Spleen (tissue), 11 donors: ENCODE measurements at regions not wholly inside any gene's neighbourhood (a gene's known extent, or its start where the extent isn't known, plus 50 kb on each side); places are given as distances from the start of the nearest gene placed in this dataset.

Experiments used
- DNase-seq: peaks from one replicate; pipeline ENCODE4 v3.0.0-alpha.2; 2020
- H3K27ac ChIP-seq, 8 donors: fragments of 200-600 bp; sonication (generic) in 7 of 8; 1 replicate in 4 of 8; 2 replicates in 4 of 8; pipeline versions ENCODE4 v1.5.0 to v1.8.0; 2016 to 2021; ENCODE audit warnings: inconsistent platforms in 4 of 8, mild to moderate bottlenecking in 4 of 8, moderate library complexity in 1 of 8
- H3K27me3 ChIP-seq, 7 donors: fragments of 200-600 bp; sonication (generic) in 6 of 7; replicated peaks in 1 of 7; 1 replicate in 4 of 7; 2 replicates in 3 of 7; pipeline versions ENCODE4 v1.5.0 to v1.8.0; 2016 to 2021; ENCODE audit warnings: inconsistent platforms in 3 of 7, mild to moderate bottlenecking in 1 of 7
- H3K36me3 ChIP-seq, 6 donors: fragments of 200-600 bp; sonication (generic) in 5 of 6; 1 replicate in 4 of 6; 2 replicates in 2 of 6; pipeline versions ENCODE4 v1.5.0 to v1.8.0; 2016 to 2021; ENCODE audit warnings: inconsistent platforms in 2 of 6
- H3K4me1 ChIP-seq, 6 donors: fragments of 200-600 bp; sonication (generic) in 5 of 6; 1 replicate in 3 of 6; 2 replicates in 3 of 6; pipeline versions ENCODE4 v1.5.0 to v1.8.0; 2016 to 2021; ENCODE audit warnings: inconsistent platforms in 3 of 6
- H3K4me3 ChIP-seq, 8 donors: fragments of 200-600 bp; sonication (generic) in 7 of 8; 1 replicate in 4 of 8; 2 replicates in 4 of 8; pipeline versions ENCODE4 v1.5.0 to v1.8.0; 2016 to 2021; ENCODE audit warnings: inconsistent platforms in 4 of 8, mild to moderate bottlenecking in 4 of 8, moderate library complexity in 2 of 8
- H3K9me3 ChIP-seq, 8 donors: fragments of 200-600 bp; sonication (generic) in 7 of 8; 1 replicate in 4 of 8; 2 replicates in 4 of 8; pipeline versions ENCODE4 v1.5.0 to v1.8.0; 2016 to 2021; ENCODE audit warnings: inconsistent platforms in 4 of 8
- POLR2A ChIP-seq, 3 donors: fragments of 450-650 bp; IDR thresholded peaks; one replicate each; pipeline ENCODE4 v1.5.1; 2017; ENCODE audit warnings: antibody characterized with exemption in 3 of 3, mild to moderate bottlenecking in 1 of 3
- POLR2AphosphoS5 ChIP-seq, 3 donors: sonication (generic); formaldehyde crosslinking; IDR thresholded peaks; one replicate each; pipeline ENCODE4 v1.5.1; 2017; ENCODE audit warnings: antibody characterized with exemption in 3 of 3
- WGBS, 5 donors: extraction: QIAGEN DNeasy Blood & Tissue Kit in 3 of 5; methylation state at CpG; one replicate each; pipeline versions ENCODE4 v1.1.5 to v1.1.7; 2013 to 2018; 5-methylcytosine and 5-hydroxymethylcytosine counted together
- intact Hi-C: fragments of 100-400 bp; cut with DNase I; formaldehyde crosslinking; loops from one replicate; pipeline ENCODE4 v1.15.0; 2023; ENCODE audit warnings: low total_unique reads
- TF ChIP-seq, protein P1 (sequence below), 11 experiments: fragments of 200-600 bp in 7 of 11; fragments of 450-650 bp in 4 of 11; sonication (generic) in 4 of 11; IDR thresholded peaks in 8 of 11; conservative IDR thresholded peaks in 3 of 11; 1 replicate in 7 of 11; 2 replicates in 4 of 11; pipeline versions ENCODE4 v1.4.0 to v1.8.0; 2016 to 2021; ENCODE audit warnings: antibody characterized with exemption in 11 of 11, inconsistent platforms in 4 of 11, mild to moderate bottlenecking in 1 of 11
- donor health status: healthy with polysubstance abuse.
- donor health status: DM: no; HTN: no; CAD: no; lungs with moderate emphysema.
- donor health status: DM: no; HTN: no; CAD: no.
- donor health status: Bipolar disorder and iron deficiency.
- donor health status: healthy.
- donor health status: DM: no; HTN: no; CAD: no.
- donor health status: DM: yes; HTN: yes; CAD: no.

GRCh38 chr2:57728691-57729090 lies 317.9 kb upstream of the VRK2 start:
- no peak overlapping the region for H3K27ac ChIP-seq
- peaks cover 0 to 5% (median 0%) of the 10 kb centered on the region in 8 donors for H3K9me3 ChIP-seq
- TF ChIP-seq POLR2AphosphoS5 (IDR thresholded peaks at IDR 0.05) (no peak), POLR2A (IDR thresholded peaks at IDR 0.05) (no peak)
- TF ChIP-seq, protein P1, sequence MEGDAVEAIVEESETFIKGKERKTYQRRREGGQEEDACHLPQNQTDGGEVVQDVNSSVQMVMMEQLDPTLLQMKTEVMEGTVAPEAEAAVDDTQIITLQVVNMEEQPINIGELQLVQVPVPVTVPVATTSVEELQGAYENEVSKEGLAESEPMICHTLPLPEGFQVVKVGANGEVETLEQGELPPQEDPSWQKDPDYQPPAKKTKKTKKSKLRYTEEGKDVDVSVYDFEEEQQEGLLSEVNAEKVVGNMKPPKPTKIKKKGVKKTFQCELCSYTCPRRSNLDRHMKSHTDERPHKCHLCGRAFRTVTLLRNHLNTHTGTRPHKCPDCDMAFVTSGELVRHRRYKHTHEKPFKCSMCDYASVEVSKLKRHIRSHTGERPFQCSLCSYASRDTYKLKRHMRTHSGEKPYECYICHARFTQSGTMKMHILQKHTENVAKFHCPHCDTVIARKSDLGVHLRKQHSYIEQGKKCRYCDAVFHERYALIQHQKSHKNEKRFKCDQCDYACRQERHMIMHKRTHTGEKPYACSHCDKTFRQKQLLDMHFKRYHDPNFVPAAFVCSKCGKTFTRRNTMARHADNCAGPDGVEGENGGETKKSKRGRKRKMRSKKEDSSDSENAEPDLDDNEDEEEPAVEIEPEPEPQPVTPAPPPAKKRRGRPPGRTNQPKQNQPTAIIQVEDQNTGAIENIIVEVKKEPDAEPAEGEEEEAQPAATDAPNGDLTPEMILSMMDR (IDR thresholded peaks at IDR 0.05 in 8 of 11, conservative IDR thresholded peaks at IDR 0.05 in 3 of 11) = no peak
- no peak overlapping the region for H3K4me3 ChIP-seq
- intact Hi-C loops = no loop called here
- H3K27me3 ChIP-seq = no peaks in the 10 kb centered on the region
- no peak for DNase-seq
- no peaks in the 10 kb centered on the region for H3K36me3 ChIP-seq
- H3K4me1 ChIP-seq = peaks cover 0 to 4% (median 0%) of the 10 kb centered on the region in 6 donors
- 88 to 100% (median 96%) methylated on average over 1 of the region's 1 CpG for WGBS, 5 donors

DNA sequence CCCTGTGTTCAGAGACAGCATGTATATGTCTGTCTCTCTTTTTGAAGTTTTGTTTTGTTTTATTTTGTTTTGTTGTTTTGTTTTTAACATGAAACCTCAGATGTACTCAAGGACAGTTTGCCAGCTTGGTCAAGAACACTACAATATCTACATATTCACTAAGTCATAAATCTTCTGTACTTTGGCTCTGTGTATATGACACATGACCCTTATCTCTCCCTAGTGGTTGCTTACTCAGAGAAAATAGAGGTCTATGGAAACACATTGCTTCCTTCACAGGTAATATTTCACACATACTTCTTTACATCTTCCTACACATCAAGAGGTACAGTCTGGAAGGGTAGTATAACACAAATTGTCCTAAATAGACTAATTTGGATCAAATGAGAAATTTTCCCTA lies 312.6 kb upstream of the VRK2 start:
- DNase-seq = no peak
- H3K36me3 ChIP-seq = no peaks in the 10 kb centered on the region
- H3K4me1 ChIP-seq = no peaks in the 10 kb centered on the region
- no peak overlapping the region for H3K27ac ChIP-seq
- intact Hi-C loops = no loop called here
- H3K4me3 ChIP-seq = no peak overlapping the region
- peaks cover 0 to 5% (median 0%) of the 10 kb centered on the region in 8 donors for H3K9me3 ChIP-seq
- H3K27me3 ChIP-seq = no peaks in the 10 kb centered on the region
- TF ChIP-seq POLR2AphosphoS5 (IDR thresholded peaks at IDR 0.05) = no peak
- TF ChIP-seq, protein P1 (IDR thresholded peaks at IDR 0.05 in 8 of 11, conservative IDR thresholded peaks at IDR 0.05 in 3 of 11) = no peak
- TF ChIP-seq POLR2A (IDR thresholded peaks at IDR 0.05) = no peak

DNA sequence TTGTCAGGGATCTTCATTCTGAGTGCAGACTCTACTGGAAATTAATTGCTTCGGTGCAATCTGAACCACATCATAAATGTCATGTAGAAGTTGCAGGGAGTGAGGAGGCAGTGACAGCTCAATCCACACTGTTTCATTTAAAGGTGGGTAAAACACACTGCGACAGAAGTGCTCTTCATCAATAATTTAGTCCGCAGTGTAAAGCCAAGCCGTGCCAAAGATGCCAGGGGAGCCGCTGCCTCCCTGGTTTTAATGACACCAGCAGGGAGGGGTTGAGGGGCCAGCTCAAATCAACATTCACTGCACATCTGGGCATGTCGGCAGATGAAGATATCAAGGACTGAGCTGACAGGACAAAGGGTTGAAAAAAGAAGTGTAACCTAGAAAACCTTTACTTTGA lies 305.7 kb upstream of the VRK2 start:
- no peaks in the 10 kb centered on the region for H3K36me3 ChIP-seq
- 85 to 94% (median 90%) methylated on average over 6 of the region's 6 CpGs for WGBS, 5 donors
- no peak overlapping the region for H3K4me3 ChIP-seq
- no peaks in the 10 kb centered on the region for H3K9me3 ChIP-seq
- intact Hi-C loops = no loop called here
- no peak for DNase-seq
- H3K27me3 ChIP-seq = no peaks in the 10 kb centered on the region
- no peak overlapping the region for H3K27ac ChIP-seq
- TF ChIP-seq POLR2AphosphoS5 (IDR thresholded peaks at IDR 0.05) (no peak), POLR2A (IDR thresholded peaks at IDR 0.05) (no peak)
- TF ChIP-seq, protein P1 (IDR thresholded peaks at IDR 0.05 in 8 of 11, conservative IDR thresholded peaks at IDR 0.05 in 3 of 11) = no peak
- H3K4me1 ChIP-seq = no peaks in the 10 kb centered on the region

- no peak overlapping the region for H3K4me3 ChIP-seq
- intact Hi-C loops = no loop called here
- 67 to 89% (median 79%) methylated on average over 1 of the region's 1 CpG for WGBS, 5 donors
- H3K9me3 ChIP-seq = no peaks in the 10 kb centered on the region
- H3K27ac ChIP-seq = no peak overlapping the region
- peaks cover 0 to 9% (median 0%) of the 10 kb centered on the region in 6 donors for H3K4me1 ChIP-seq
- no peak for DNase-seq
- H3K27me3 ChIP-seq = no peaks in the 10 kb centered on the region
- TF ChIP-seq POLR2AphosphoS5 (IDR thresholded peaks at IDR 0.05) (no peak), POLR2A (IDR thresholded peaks at IDR 0.05) (no peak)
- TF ChIP-seq, protein P1 (IDR thresholded peaks at IDR 0.05 in 8 of 11, conservative IDR thresholded peaks at IDR 0.05 in 3 of 11) = no peak
- H3K36me3 ChIP-seq = no peaks in the 10 kb centered on the region
Observed at GRCh38 chr2:57753636-57754035, 293.0 kb upstream of the VRK2 start.
